ENCODE measurements at regions not wholly inside any gene's neighbourhood (a gene's known extent, or its start where the extent isn't known, plus 50 kb on each side); places are given as distances from the start of the nearest gene placed in this dataset.

GRCh38 chr7:69259445-69259844 lies 338.8 kb upstream of the AUTS2 start:
- H3K36me3 ChIP-seq (replicated peaks) = no peaks in the 10 kb centered on the region
- H3K27me3 ChIP-seq (replicated peaks) = no peaks in the 10 kb centered on the region
- in situ Hi-C loops (cut with HindIII; ENCODE audit: low pct_ligation_motif_present, low sequenced_read_pairs) = no loop called here
- no peak for TF ChIP-seq CTCF (IDR thresholded peaks at IDR 0.05; ENCODE audit: low read depth, low read length, missing control alignments)
- no peak for DNase-seq
- H3K4me3 ChIP-seq (ENCODE audit: low read depth, low read length) = no peak overlapping the region
- no peak overlapping the region for H3K27ac ChIP-seq

GRCh38 chr7:69260023-69260422 lies 338.3 kb upstream of the AUTS2 start:
- Histone ChIP-seq H3K27ac (no peak overlapping the region), H3K27me3 (replicated peaks) (no peaks in the 10 kb centered on the region), H3K4me3 (ENCODE audit: low read depth, low read length) (no peak overlapping the region), H3K36me3 (replicated peaks) (no peaks in the 10 kb centered on the region)
- TF ChIP-seq CTCF (IDR thresholded peaks at IDR 0.05; ENCODE audit: low read depth, low read length, missing control alignments) = no peak
- in situ Hi-C loops (cut with HindIII; ENCODE audit: low pct_ligation_motif_present, low sequenced_read_pairs) = no loop called here
- no peak for DNase-seq

- in situ Hi-C loops (cut with HindIII; ENCODE audit: low pct_ligation_motif_present, low sequenced_read_pairs) = no loop called here
- DNase-seq = no peak
- no peak for TF ChIP-seq CTCF (IDR thresholded peaks at IDR 0.05; ENCODE audit: low read depth, low read length, missing control alignments)
- Histone ChIP-seq H3K27me3 (replicated peaks) (no peaks in the 10 kb centered on the region), H3K36me3 (replicated peaks) (no peaks in the 10 kb centered on the region), H3K27ac (no peak overlapping the region), H3K4me3 (ENCODE audit: low read depth, low read length) (no peak overlapping the region)
Observed at GRCh38 chr7:69263550-69263949, 334.7 kb upstream of the AUTS2 start.

- no peak for TF ChIP-seq CTCF (IDR thresholded peaks at IDR 0.05; ENCODE audit: low read depth, low read length, missing control alignments)
- no peak overlapping the region for H3K4me3 ChIP-seq (ENCODE audit: low read depth, low read length)
- no peak for DNase-seq
- H3K27me3 ChIP-seq (replicated peaks) = no peaks in the 10 kb centered on the region
- no peaks in the 10 kb centered on the region for H3K36me3 ChIP-seq (replicated peaks)
- in situ Hi-C loops (cut with HindIII; ENCODE audit: low pct_ligation_motif_present, low sequenced_read_pairs) = no loop called here
- H3K27ac ChIP-seq = no peak overlapping the region
Observed at GRCh38 chr7:69269806-69270205, 328.5 kb upstream of the AUTS2 start.

GRCh38 chr7:69272101-69272500 lies 326.2 kb upstream of the AUTS2 start:
- Histone ChIP-seq H3K27me3 (replicated peaks) (no peaks in the 10 kb centered on the region), H3K4me3 (ENCODE audit: low read depth, low read length) (no peak overlapping the region), H3K36me3 (replicated peaks) (no peaks in the 10 kb centered on the region), H3K27ac (no peak overlapping the region)
- in situ Hi-C loops (cut with HindIII; ENCODE audit: low pct_ligation_motif_present, low sequenced_read_pairs) = no loop called here
- no peak for TF ChIP-seq CTCF (IDR thresholded peaks at IDR 0.05; ENCODE audit: low read depth, low read length, missing control alignments)
- DNase-seq = no peak

GRCh38 chr7:69276011-69276729 lies 322.1 kb upstream of the AUTS2 start:
- Histone ChIP-seq H3K27me3 (replicated peaks) (no peaks in the 10 kb centered on the region), H3K4me3 (ENCODE audit: low read depth, low read length) (no peak overlapping the region), H3K36me3 (replicated peaks) (no peaks in the 10 kb centered on the region), H3K27ac (no peak overlapping the region)
- no peak for TF ChIP-seq CTCF (IDR thresholded peaks at IDR 0.05; ENCODE audit: low read depth, low read length, missing control alignments)
- DNase-seq = no peak
- in situ Hi-C loops (cut with HindIII; ENCODE audit: low pct_ligation_motif_present, low sequenced_read_pairs) = no loop called here
